Right hindlimb (tissue), 1 donor: ENCODE measurements at regions not wholly inside any gene's neighbourhood (a gene's known extent, or its start where the extent isn't known, plus 50 kb on each side); places are given as distances from the start of the nearest gene placed in this dataset.
A peak's percentile ranks its signal among the peaks of the same experiment; 100 is the strongest.
"Not testable (repeated sequence)": the region's sequence is repeated elsewhere in the genome, so short reads cannot be mapped to it uniquely, and the experiment has no call there.

Source experiments
- DNase-seq: peaks from one replicate; pipeline ENCODE4 v3.0.0-alpha.2; 2018

DNA sequence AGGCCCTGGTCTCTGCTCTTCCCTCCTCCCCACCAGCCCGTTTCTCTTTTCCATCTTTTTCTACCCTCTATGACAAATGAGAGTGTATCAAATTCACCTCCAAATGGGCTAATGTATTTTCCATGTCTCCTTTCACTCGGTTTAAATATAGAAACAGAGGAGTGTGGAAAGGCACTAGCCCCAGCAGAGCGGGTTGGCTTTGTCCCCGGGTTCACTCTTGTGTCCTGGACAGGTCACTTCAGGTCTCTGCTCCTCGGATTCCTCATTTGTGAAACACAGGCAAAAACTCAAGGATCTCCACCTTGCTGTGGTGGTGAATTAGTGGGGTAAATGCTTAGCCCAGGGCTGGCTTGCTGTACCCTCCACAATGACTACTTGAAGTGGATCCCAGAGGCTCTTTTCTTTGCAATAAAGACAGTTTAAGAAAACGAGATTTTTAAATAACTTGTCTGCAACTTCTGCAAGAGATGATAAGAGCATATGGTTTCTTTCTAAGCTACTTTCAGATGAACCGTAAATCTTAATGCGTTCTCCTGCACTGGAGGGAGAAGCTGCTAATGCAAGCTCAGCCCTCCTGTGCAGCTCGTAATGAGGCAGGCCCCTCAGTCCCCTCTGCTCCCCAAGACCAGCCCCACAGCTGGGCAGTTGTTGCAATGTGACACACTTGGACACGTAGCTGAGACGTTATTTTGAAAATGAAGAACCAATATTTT lies 292.9 kb downstream of the THBS2 start:
- DNase-seq: peak; percentile 56

GRCh38 chr6:168959696-168960095 lies 293.9 kb downstream of the THBS2 start:
- DNase-seq: no peak

GRCh38 chr6:168956884-168957730 lies 296.5 kb downstream of the THBS2 start:
- peak; percentile 84 for DNase-seq

DNA sequence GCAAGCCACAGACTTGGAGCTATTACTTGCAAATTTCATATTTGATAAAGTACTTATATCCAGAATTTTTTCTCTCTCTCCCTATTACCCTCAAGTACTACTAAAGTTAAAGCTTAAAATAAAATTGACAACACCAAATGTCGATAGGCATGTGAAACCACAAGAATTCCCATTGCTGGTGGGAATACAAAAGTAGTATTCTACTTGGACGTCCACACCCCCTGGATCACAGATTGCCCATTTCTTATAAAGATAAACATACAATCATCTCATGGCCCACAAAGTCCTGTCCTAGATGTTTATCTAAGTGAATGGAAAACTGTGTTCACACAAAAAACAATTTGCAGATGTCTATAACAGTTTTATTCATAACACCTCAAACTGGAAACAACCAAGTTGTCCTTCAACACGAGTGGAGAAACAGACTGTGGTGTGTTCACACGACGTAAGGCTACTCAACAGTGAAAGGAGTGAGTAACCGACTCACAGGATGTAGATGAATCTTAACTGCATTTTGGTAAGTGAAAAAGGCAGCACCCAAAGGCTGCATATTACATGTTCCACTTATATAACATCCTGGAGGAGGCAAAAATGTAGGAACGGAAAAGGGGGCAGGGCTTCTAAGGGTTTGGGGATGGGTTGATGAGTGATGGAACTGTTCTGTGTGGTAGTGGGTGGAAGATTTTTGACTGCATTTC lies 297.4 kb downstream of the THBS2 start:
- DNase-seq: no peak

DNA sequence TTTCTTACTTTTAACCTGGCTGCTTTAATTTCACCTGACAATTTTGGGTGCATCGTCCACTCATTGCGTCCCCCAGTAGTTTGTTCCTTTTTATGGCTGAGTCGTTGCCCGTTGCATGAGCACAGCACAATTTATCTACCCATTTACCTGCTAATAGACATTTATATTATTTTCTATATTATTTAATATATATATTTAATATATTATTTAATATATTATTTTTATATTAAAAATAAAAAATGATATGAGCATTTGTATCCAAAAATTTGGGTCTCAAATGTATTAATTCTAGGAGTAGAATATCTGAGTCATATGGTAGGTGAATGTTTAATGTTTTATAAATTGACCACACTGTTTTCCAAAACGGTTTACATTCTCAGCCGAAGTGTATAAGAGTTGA lies 300.2 kb downstream of the THBS2 start:
- no peak for DNase-seq

GRCh38 chr6:168951217-168951616 lies 302.4 kb downstream of the THBS2 start:
- peak; percentile 59 for DNase-seq

DNA sequence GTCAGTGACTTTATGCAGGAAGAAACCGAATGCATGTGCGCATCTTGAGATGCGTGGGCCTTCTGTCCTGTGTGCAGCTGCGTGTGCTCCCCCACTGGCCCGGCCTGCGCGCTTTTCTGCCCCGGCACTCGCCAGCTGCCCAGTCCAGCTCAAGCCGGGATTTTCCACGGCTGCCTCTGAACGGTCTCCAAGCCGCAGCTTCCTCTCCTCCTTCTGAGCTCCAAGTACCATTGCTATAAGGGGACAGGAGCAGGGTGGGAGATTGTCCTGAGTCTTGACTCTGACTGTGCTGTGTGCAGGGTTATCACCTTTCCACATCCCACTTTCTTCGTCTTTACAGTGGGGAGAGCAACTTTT lies 302.8 kb downstream of the THBS2 start:
- DNase-seq: peak; percentile 38

DNA sequence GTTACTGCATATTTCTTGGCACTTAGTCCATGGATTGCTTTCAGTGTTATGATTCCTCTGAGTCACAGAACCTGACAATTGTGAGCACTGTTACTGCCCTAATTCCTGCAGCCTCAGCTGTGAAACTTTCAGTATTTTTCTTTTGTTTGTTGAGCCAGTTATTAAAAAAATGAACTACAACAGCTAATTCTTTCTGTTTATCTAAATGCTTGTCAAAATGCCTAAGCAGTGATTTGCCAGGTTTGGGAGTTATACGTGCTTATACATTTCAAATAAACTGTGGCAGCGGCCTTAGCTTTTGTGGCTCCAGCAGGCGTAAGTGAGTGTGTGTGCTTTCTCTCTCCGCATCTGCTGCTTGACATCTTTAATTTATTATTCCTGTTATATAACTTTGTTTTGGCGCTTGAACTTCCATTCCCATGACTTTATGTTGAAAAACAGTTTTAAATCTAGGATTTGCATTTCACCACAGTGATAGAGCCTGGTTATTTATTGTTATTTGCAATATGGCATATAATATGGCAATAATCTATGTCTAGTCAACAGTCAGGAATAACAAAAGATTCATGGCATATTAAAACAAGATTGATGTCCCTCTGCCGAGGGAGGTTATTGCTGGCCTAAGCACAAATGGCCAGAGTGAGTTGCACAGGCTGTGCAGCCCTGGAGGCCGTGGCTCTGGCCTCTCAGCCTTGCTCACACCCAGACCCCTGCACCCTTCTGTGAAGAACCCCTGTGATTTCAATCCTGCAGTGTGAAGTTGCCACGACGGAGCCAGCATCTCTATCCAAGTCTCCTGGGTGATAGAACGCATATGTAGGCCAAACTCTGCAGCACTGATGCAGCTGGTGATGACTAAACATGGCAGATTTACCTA lies 303.4 kb downstream of the THBS2 start:
- no peak for DNase-seq

DNA sequence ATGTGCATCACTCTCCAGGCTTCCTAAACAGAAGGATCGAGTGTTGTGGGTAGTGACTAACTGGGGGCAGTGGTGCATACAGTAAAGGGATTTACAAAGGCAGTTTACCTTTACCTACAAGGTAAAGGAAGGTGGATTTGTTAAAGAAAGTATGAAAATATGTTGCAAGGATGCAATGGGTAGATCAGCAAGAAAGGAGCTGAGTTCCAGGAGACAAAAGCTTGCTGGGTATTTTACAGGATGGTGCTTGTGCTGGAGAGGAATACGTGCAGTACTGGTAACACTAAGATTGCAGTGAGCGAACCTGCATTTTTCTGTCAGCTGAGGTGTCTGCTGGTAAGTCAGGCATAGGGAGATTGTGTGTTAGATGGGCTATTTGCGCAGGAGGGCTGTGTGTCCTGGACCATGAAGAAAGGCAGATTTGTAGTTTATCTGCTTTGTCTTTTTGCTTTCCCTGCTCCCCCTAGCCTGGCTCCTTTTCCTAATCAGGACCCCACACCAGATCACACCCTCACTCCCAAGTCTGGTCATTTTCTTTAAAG lies 304.6 kb downstream of the THBS2 start:
- DNase-seq: no peak

DNA sequence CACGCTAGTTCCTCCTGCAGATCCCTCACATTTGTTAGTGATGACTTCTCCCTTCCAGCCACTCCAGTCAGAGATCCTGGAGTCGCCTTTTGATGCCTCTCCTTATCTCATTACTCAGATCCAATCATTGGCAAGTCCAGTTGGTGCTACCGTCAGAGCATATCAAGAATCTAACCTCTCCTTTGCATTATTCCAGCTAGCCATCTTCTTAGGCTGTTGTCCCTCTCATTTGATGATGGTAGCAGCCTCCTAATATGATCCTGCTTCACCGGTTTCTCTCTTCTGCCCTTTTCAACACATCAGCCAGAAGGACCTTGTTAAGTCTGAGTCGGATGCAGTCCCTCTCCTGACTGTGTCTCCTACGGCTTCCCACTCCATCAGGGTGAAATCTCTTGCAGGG lies 305.6 kb downstream of the THBS2 start:
- no peak for DNase-seq

DNA sequence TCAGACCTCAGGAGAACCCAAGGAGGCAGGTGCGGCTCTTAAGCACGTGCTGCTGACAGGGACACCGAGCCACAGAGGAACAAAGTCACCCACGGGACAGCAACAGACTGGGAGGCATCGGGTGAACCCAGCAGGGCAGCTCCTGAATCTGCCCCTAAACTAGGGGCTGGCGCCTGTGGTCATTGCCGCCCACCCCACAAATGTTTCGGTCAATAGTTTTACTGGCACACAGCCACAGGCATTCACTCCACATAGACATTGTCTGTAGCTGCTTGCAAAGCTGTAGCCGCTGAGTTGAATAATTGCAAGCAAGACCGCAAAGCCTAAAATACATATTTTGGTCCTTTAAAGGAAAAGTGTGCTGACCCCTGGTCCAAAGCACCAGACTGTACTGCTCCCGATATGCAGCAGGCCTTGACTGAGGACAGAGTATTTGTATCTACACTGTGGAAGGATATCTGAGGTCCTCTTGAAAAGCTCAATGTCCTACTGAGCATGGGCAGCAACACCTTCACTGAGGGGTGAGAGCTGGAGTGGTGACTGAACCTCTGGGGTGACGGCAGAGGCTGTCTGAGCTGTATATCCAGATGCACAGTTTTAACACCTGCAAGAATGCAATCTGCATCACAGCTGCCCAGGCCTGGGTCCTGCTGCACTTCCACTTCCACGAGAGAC lies 310.3 kb downstream of the THBS2 start:
- DNase-seq: no peak

- DNase-seq: no peak
Measured at GRCh38 chr6:168942646-168943045, 311.0 kb downstream of the THBS2 start.

GRCh38 chr6:168941036-168941435 lies 312.6 kb downstream of the THBS2 start:
- DNase-seq: no peak

DNA sequence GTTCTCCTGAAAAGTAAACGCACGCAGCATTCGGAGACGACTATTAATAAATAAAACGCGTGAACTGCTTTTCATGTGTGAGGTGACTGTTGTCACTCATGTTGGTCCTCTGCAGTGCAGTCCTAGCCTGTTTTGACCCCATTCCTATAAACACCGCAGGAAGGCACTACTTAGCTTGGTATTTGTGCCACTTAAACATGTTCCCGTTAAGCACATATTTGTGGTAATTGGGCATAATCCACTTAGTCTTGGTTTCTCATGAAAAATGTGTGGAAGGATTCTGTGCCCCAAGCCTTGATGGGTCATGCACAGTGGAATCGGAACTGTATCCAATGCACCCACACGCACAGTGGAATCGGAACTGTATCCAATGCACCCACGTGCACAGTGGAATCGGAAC lies 313.9 kb downstream of the THBS2 start:
- DNase-seq: no peak

DNA sequence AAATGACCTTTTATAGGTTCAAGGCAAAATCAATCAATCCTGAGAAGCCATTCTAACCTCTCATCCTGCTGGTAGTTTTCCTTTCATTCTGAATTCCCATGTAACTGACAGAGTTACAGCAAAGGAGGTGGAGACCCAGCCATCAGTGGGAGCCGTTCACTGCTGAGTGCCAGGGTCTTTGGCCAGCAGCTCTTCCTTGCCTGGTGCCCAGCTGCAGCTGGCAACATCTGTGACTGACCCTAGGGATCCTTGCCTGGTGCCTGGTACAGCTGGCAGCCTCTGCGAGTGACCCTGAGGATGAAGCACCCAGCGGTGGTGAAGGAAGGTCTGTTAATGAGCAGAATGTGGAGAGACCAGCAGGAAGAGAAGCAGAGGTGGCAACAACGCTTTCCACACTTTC lies 314.6 kb downstream of the THBS2 start:
- no peak for DNase-seq

DNA sequence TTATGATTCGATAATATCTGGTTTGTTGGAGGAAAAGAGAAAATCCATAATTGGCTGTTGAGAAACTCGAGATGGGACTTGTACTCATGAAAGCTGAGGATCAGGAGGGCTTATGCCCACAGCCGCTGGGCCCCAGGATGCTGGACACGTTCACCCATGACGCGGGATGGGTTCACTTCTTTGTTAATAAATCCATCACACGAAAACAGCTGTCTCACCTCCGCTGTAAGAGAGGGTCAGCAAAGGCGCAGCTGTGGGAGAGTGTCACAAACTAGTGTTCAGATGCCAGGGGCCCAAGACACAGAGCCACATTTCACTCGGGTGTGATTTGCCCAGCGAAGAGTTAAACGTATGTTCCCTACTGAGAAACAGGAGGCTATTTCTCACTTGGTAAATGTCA lies 315.1 kb downstream of the THBS2 start:
- DNase-seq: no peak

- DNase-seq: no peak
Measured at GRCh38 chr6:168937054-168937453, 316.6 kb downstream of the THBS2 start.

GRCh38 chr6:168935628-168936010 lies 318.0 kb downstream of the THBS2 start:
- no peak for DNase-seq

GRCh38 chr6:168934660-168935627 lies 318.7 kb downstream of the THBS2 start:
- no peak for DNase-seq

- DNase-seq: not testable (repeated sequence)
Measured at GRCh38 chr6:168932171-168932570, 321.5 kb downstream of the THBS2 start.

- DNase-seq: not testable (repeated sequence)
Measured at GRCh38 chr6:168931072-168931471, 322.6 kb downstream of the THBS2 start.
